SK-N-SH treated with all-trans-retinoic acid at 6 μM for 48 hours (cell line): ENCODE measurements at regions not wholly inside any gene's neighbourhood (a gene's known extent, or its start where the extent isn't known, plus 50 kb on each side); places are given as distances from the start of the nearest gene placed in this dataset.

Experiments used
- ARNTL ChIP-seq: fragments of 450-650 bp; formaldehyde crosslinking; IDR thresholded peaks from 2 replicates; pipeline ENCODE4 v1.5.0; 2020; ENCODE audit warnings: low read depth, mild to moderate bottlenecking, moderate library complexity, borderline replicate concordance
- CSDC2 ChIP-seq: fragments of 250-450 bp; sonication (Bioruptor Pico); IDR thresholded peaks from 2 replicates; pipeline ENCODE4 v1.5.0; 2020; ENCODE audit warnings: mild to moderate bottlenecking, moderate library complexity
- RARB ChIP-seq: fragments of 250-450 bp; sonication (Bioruptor Pico); IDR thresholded peaks from 2 replicates; pipeline ENCODE4 v1.8.0; 2021; ENCODE audit warnings: mild to moderate bottlenecking, moderate library complexity
- TF ChIP-seq, protein P1 (sequence below): fragments of 250-450 bp; sonication (Bioruptor Pico); IDR thresholded peaks from 2 replicates; pipeline ENCODE4 v1.8.0; 2020; ENCODE audit warnings: mild to moderate bottlenecking, moderate library complexity, borderline replicate concordance

DNA sequence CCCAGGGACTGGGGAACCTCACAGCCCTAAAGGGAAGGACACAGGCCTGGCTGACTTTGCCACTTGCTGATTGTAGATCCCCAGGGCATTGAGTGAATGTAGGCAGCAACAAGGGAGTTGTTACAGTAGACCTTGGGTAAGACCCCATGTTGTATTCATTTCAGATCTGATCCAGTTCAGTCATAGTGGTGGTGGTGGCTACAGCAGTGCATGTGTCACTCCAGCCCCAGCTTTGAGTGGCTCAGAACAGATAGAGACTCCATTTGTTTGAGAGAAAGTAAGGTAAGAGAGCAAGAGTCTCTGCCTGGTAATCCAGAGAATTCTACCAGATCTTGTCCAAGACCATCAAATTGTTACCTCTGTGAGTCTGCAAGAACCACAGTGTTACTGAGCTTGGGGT is 278.7 kb upstream of the SATB1 start:
- TF ChIP-seq CSDC2 (CRISPR knock-in tag): no peak
- no peak for TF ChIP-seq RARB (CRISPR knock-in tag)
- TF ChIP-seq ARNTL (CRISPR knock-in tag): no peak
- TF ChIP-seq, protein P1, sequence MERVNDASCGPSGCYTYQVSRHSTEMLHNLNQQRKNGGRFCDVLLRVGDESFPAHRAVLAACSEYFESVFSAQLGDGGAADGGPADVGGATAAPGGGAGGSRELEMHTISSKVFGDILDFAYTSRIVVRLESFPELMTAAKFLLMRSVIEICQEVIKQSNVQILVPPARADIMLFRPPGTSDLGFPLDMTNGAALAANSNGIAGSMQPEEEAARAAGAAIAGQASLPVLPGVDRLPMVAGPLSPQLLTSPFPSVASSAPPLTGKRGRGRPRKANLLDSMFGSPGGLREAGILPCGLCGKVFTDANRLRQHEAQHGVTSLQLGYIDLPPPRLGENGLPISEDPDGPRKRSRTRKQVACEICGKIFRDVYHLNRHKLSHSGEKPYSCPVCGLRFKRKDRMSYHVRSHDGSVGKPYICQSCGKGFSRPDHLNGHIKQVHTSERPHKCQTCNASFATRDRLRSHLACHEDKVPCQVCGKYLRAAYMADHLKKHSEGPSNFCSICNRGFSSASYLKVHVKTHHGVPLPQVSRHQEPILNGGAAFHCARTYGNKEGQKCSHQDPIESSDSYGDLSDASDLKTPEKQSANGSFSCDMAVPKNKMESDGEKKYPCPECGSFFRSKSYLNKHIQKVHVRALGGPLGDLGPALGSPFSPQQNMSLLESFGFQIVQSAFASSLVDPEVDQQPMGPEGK (CRISPR knock-in tag): no peak
